Stimulated activated CD4-positive, alpha-beta T cell treated with anti-CD3 and anti-CD28 coated beads, Interleukin-1b, Interleukin-23, amount 100 ng/mL, for 1 hour (primary cell): ENCODE measurements at regions not wholly inside any gene's neighbourhood (a gene's known extent, or its start where the extent isn't known, plus 50 kb on each side); places are given as distances from the start of the nearest gene placed in this dataset.
"Not testable (repeated sequence)": the region's sequence is repeated elsewhere in the genome, so short reads cannot be mapped to it uniquely, and the experiment has no call there.

Experiments
- DNase-seq, 2 donors: peaks; one replicate each; pipeline ENCODE4 v3.0.0-alpha.2; 2020; ENCODE audit warnings: low read depth in 2 of 2

- no peak for DNase-seq
Measured at GRCh38 chr12:124674937-124675336, 107.5 kb upstream of the NCOR2 start.

- no peak for DNase-seq
Measured at GRCh38 chr12:124673801-124674617, 106.6 kb upstream of the NCOR2 start.

GRCh38 chr12:124669271-124669721, 101.9 kb upstream of the NCOR2 start:
- DNase-seq = not testable (repeated sequence)

GRCh38 chr12:124668602-124669001, 101.2 kb upstream of the NCOR2 start:
- DNase-seq = no peak

- no peak for DNase-seq
Measured at GRCh38 chr12:124667506-124668326, 100.3 kb upstream of the NCOR2 start.

- DNase-seq = no peak
Measured at GRCh38 chr12:124666722-124667259, 99.4 kb upstream of the NCOR2 start.

- no peak for DNase-seq
Measured at GRCh38 chr12:124665511-124665910, 98.1 kb upstream of the NCOR2 start.

- DNase-seq = no peak
Measured at GRCh38 chr12:124664395-124665111, 97.1 kb upstream of the NCOR2 start.

- no peak for DNase-seq
Measured at GRCh38 chr12:124663771-124664366, 96.5 kb upstream of the NCOR2 start.

- no peak for DNase-seq
Measured at GRCh38 chr12:124663206-124663605, 95.8 kb upstream of the NCOR2 start.

GRCh38 chr12:124661341-124661740, 93.9 kb upstream of the NCOR2 start:
- no peak for DNase-seq

GRCh38 chr12:124660851-124661250, 93.4 kb upstream of the NCOR2 start:
- no peak for DNase-seq

GRCh38 chr12:124658806-124659402, 91.5 kb upstream of the NCOR2 start:
- DNase-seq = no peak

GRCh38 chr12:124658302-124658701, 90.9 kb upstream of the NCOR2 start:
- DNase-seq = no peak

- DNase-seq = no peak
Measured at GRCh38 chr12:124656947-124657434, 89.6 kb upstream of the NCOR2 start.

GRCh38 chr12:124655698-124656516, 88.5 kb upstream of the NCOR2 start:
- DNase-seq = no peak

- DNase-seq = no peak
Measured at GRCh38 chr12:124655048-124655697, 87.8 kb upstream of the NCOR2 start.

GRCh38 chr12:124654666-124655047, 87.2 kb upstream of the NCOR2 start:
- DNase-seq = no peak

GRCh38 chr12:124653169-124653931, 85.9 kb upstream of the NCOR2 start:
- no peak for DNase-seq
